UCSD-AML1 (cell line): ENCODE measurements at regions not wholly inside any gene's neighbourhood (a gene's known extent, or its start where the extent isn't known, plus 50 kb on each side); places are given as distances from the start of the nearest gene placed in this dataset.

Experiments
- DNase-seq: peaks from one replicate; lab custom pipeline; 2025; ENCODE audit not compliant: unreplicated experiment; lab: John Stamatoyannopoulos, UW

DNA sequence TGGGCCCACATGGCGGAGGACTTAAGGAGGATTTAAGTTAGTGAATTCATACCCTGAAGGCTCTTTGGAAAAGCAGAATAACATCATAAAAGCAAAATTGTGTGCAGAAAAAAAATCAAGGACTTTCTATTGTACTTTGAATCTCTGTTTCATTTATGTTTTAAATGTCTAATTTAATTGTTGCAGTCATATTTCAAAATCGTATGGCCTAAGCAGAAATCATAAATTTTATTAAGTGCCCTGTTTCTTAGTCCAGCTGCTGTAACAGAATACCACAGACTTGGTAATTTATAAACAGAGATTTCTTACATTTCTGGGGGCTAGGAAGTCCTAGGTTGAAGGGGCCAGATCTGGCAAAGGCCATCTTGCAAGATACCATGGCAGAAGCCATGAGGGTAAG, 555.6 kb downstream of the LTN1 start:
- no peak for DNase-seq

DNA sequence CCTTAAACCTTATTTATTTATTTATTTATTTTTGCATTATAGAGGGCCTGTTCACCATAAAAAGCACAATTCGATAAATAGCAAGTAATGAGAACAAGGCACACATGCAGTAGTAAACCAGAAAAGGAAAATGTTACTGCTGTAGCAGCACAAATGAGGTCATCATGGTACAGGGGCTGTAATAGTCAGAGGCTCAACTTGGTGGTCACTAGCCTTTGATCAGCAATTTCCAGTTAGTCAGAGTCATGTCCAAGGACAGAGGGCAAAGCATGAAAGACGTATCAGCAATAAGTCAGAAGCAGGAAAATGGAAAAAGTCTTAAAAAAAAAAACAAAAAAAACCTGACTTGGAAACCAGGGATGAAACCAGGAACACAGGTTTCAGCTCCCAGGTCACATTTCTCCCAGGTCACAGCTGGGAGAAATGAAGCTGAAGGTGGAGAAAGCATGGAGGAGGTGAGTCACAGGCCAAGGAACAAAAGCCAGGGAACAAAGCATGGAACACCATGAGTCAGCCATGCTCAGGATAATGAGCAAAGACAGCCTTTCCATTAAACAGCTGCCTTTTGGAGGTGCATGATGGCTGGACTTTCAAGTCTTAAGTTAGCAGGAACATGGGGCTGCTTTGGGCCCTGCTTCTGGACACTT, 556.3 kb downstream of the LTN1 start:
- no peak for DNase-seq

DNA sequence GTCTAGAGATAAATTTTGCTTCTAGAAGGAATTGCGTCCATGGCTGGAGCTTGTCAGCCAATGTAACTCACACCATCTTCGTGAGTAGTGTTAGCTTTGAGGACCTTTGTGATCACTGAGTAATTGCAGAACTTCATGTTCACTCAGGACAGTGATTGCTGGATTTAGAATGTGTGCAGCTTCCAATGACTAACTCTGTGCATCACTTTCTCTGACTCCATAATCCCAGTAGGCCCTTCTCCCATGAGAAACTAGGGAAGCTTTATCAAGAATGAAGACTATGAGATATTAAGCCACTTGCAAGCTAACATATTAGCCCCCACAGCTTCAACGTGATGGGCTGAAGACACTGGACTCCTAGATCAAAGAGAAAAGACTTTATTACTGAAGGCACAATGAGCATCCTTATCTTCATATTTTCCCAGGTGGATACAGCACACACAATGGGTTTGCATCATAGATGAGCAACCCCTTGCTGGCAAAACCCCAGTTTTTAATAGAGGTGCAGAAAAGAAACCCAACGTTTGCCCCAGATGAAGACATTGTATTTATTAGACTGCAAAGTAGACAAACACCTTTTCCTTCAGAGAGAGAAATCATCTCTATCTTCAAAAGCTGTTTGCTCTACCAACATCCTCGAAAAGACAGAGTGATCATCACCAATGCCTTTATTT, 561.0 kb downstream of the LTN1 start:
- no peak for DNase-seq

DNA sequence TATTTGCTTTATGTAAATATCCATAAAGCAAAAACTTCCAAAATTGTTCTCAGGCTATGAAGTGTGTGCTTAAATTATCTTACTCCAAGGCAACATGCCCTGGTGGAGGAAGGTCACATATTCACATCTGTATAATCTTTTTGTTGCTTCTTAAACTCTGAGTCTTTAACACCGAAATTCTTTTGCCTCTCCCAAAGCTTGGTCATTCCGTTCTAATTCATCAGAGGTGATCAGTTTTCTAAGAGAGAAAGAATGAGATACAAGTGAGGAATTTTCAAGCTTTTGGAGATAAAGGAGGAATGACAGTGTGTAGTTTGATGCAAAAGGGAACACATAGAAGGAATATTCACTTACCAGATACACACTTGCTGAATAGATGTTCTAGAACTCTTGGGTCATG, 561.7 kb downstream of the LTN1 start:
- no peak for DNase-seq

DNA sequence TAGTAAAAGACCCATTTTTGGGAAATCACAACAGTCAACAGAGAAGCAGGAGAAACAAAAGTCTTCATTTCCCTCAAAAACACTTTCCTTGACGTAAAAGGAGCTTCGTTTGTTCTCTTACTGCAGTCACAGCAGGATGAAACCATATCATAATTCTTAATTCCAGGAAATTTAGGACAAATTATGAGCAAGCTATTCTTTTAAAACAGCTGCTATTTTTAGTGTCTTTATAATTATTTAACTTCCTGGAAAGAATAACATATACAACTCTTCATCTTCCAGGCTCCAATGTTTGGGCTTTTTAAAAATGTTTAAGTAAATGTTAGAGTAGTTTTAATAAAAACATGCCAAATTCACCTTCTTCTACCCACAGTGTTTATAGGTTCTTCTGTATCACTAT, 563.5 kb downstream of the LTN1 start:
- no peak for DNase-seq

DNA sequence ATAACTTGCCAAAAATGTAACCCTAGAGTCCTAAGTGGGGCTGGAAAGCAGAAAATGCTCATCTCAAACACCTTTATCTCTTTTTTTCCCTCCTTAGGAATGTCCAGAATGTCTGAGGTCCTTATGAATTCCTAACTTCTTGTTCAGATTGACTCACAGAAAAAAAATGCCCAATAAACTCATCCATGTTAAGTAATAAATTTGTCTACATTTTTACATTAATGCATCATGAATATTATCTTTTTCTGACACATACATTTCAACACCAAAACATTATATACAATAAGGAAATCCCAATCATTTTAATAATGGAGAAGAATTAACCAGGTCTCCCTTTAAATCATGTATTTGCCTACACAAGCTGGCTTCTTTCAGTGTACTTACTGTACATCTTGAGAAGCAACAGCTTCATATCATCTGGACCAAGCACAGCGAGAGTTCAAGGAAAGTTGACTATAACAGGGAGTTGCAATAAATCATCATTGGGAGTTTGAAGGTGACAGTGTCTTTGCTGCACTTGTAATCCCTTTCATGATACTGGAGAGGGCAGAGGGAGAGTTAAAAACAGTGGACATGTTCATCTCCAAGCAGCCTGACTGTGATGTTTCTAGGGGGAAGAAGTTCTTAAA, 565.2 kb downstream of the LTN1 start:
- no peak for DNase-seq

DNA sequence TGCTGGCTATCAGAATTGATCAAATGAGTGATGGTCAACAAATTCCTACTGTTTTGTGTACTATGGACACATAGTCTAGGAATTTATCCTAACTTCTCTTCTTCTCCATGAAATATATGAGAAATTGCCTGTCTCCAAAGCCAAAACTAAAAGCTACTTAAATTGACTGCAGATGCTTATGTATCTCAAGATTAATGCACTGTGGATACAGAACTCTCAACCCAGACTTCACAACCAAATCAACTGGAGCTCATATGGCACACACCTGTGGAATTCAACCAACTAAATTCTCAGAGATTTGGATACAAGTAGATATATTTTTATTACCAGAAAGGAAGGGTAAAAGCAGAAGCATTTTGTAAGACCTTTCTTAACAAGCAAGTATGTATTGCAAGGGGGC, 566.1 kb downstream of the LTN1 start:
- no peak for DNase-seq

DNA sequence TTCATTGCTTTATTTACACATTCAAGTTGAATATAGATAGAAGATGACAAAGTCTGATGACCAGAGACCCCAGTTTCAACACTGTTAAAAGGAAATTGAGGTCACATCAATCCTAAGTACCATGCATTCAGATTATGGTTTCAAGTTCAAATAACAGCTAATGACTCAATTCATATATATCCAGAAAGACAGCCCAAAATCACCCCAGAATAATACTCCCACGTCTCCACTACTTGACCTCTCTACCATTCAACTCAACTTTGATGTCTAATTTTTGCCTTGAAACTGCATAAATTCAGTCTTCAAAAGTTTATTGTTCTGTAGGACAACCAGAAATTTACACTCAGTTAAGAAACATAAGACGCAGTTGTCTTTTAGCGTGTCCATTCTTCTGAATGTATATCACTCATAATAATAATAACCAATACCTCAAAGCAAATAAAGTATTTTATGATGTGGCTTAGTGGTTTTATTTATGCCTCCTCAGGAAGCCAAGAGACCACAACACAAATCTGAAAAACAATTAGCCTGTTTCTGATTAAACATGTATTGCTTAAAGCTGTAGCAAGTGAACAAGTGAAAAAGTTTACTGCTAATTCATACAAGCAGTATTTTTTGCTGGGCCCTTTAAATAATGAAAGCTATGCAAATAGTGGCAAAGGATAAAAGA, 569.0 kb downstream of the LTN1 start:
- DNase-seq, result no peak

DNA sequence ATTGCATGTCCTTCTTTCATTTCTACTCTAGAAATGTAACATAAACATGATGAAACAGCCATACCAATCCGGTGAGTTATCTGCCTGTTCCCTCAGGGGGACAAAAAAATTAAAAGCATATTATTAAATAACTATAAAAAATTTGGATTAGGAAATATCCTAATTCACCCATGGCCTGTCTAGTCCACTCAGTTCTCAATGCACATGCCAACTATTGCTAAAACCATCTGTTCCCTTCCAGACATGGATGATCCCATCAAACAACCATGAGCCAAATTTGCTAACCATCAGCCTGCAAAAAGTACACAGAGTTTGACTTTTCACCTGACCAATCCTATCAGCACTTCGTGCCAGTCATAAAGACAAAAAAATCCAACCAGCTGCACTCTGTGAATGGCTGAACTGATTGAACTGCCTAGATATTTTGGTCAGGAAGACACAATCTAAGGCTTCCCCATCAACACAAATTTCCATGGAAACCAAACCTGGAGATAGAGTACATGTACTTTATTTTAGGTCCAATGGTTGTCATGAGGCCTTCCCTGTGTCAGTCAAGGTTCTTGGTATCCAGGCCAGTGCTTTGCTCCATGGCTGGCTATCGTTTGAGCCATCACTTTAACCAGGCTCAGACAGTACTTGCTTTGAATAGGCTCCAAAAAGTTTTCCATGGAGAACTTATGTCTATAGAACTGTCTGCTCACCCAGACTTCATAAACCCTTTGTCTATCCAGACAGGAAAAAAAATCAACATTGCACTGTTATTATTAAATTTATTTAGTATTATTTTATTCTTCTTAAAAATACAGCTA, 570.8 kb downstream of the LTN1 start:
- no peak for DNase-seq

DNA sequence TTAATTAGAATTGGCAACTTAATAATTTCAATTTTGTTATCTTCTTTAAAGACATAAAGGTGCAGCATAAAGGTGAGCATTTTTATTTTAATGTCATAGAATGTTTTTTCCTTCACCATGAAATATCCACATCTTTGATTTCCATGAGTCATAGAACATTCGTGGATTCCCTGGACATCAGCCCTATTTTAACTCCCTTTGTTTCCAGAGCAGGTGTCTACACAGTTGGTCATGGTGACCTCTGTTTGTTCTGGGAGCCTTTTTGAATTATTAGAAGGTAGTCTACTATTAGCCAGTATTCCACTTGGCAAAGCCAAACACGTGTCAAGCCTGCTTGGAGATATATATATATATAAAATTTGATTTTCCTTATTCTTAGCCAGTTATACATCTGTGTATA, 572.9 kb downstream of the LTN1 start:
- no peak for DNase-seq

DNA sequence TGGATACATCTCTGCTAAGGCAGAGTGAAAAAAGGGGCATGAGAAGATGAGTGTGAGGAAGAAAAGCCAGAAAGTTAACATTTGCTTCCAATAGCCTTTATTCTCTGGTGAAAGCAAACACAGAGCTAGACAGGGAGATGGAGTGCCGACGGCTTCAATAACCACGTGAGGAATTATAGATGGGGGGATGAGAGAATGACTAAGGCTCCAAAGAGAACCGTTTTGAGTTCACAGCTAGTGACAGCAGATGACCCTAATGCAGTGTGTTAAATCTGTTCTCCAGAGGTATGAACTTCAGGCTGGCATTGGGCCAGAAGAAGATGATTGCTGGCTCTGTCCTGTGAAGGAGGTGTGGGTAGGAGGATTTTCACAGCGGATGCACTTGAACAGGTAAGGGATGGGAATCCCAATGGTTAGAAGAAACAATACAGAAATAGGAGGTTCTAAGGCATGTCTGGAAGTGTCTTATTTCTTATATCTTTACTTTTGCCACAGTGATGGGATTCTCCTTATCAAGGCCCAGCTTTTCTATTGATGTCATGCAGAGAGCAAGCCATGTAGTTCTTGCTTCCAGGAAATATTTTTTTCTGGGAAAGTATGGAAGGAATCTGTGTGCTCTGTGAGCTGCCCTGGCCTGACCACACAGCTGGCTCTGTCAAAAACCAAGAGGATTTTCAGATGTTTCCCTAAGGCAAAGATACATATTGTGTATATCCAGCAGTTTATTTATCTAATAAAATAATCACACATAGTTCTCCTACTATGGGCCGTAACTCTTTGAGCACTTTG, 573.8 kb downstream of the LTN1 start:
- DNase-seq, result no peak

DNA sequence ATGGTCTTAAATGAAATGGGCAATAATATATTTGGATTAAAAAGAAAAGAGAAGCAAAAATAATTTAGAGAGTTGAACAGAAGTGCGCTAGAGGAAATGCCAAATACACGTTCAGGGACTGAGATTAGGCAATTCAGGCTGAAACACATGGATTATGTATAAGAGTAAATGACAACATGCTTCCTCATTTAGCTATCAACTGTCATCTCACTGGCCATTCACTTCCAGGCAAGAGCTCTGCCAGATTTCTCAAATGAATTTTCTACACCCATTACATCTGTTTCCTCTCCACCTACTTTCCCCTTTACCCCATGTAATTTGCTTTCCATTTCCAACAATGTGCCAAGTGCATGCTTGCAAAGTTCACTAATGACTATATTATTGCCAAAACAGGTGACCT, 582.4 kb downstream of the LTN1 start:
- DNase-seq, result no peak

DNA sequence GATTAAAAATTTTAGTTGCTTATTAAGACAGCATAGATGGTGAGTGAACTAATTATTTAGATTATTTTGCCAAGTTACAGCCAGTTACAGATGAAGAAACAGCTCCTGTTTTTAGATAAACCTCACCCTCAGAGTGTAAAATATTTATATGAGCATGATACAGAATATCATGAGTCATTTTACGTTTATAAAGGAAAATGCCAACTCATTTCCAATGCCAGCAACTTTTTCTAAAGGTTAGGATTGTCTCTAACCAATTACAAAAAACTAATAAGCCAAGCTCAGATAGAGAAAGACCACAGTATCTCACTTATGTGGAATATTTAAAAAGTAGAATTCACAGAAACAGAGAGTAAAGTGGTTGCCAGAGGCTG, 590.1 kb downstream of the LTN1 start:
- DNase-seq, result no peak

DNA sequence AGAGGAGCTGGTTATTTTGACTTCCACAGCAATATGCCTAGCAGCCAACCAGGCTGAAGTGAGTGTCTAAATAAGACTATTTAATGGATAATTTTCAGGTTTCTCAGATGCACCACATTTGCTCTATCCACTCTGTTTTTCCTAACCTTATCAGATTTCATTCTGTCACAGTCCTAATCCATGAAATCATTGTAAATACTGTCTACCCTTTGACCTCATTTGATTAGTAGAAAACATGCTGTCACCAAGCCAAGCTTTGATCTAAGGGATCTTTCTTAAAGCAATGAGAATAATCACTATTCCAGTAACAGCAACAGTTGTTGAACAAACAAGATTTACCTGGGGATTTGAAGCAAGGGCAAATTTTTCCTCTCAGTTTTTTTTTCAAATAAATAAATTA, 595.6 kb downstream of the LTN1 start:
- no peak for DNase-seq

DNA sequence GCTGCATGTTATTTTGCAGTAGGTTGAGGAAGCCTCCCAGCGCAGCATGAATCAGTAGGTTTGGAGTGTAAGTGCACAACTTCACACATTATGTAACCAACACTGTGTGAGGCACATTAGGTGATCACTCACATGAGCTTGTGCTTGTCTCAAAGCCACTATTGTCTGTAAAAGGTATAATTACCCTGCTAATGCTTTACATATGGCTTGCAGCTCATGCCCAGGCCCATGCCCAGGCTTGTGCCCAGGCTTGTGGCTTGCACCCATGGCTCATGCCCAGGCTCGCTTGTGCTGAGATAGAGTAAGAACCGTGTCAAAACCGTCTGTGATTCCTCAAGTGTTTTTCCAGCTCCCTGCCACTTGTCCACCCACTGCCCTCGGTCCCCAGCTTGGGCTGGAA, 596.3 kb downstream of the LTN1 start:
- DNase-seq, result no peak

DNA sequence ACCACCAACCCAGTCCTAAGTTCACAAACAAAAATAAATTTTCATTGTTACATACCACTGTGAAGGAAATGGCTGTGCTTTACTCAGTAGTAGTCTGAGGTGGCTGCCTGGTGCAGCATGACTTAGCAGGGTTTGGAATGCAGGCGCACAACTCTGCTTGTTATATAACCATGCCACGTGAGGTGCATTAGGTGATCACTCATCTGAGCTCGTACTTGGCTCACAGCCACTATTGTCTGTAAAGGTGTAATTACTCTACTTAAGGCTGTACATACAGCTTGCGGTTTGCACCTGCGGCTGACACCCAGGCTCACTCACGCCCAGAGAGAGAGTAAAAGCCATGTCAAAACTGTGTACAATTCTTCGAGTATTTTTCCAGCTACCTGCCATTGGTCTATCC, 599.4 kb downstream of the LTN1 start:
- DNase-seq, result no peak

DNA sequence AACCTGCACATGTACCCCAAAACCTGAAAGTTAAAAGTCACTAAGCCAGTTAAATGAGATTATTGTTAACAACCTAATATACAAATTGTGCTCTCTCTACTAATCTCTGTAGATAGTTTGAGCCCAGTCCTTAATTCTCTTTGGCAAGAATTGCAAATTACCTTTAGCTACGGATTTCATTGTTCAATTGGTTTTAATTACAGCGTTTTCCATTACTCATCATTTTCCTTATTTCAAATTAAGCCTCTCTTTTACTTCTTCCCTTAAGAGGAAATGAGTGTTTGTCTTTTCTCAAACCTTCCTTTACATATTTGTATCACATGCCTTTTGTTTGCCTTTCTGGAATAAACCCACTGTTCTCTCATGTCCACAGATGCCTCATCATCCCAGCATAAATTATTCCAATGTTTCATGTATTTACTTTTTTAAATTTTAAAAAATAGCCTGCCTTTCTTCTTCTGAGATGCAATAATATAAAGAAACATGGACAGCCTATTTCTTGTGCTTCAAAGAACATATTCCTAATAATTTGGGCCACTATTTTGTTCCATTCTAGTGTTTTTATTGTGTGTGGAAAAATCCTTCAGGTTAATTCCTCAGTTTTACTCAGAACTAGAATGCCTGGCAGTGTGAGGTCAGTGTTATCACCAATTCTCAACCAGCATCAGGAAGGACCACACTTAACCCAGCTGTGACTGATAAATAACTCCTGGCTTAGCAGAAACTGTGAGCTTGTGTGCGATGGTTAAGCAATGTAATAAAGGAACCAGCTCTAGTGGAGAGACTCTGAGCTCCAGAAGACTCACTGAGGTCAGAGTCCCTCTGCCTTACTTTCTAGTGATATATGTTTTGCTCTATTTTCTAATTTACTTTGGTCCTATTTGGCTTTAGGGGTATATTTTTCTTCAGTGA, 600.5 kb downstream of the LTN1 start:
- no peak for DNase-seq

DNA sequence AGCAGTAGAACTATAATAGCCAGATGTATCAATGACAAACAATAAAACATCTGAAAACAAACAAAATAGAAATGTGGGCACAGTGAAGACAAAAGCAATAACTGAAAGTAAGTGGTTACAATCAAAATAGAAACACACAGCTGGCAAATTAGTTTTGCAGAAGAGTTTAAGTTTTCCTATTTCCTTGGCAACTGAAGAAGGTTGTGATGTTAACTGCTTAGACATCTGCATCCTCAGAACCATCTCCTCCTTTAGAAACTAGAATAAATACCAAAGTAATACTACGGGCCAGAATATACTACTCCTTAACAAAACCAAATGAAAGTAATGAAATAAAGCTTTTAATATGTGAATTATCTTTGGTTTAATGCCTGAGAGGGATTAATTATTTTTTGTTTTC, 605.5 kb downstream of the LTN1 start:
- no peak for DNase-seq

DNA sequence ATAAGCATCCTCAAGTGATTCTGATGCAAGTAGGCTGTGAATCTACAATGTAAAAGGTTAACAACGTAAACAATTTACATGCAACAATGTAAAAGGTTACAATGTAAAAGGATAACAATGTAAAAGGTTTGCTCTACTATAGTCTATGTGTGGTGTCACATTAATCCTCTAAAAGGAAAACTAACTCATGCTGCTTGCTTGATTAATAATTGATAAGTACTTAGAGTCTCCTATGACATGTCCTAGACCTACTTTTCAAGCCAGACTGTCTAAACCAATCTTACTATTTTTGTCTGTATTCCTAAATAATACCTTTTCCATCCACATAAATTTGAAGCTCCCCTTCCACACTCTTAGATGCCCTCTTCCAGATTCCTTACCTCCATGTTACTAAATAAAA, 606.8 kb downstream of the LTN1 start:
- DNase-seq, result no peak
